ENCODE measurements at regions not wholly inside any gene's neighbourhood (a gene's known extent, or its start where the extent isn't known, plus 50 kb on each side); places are given as distances from the start of the nearest gene placed in this dataset.

- DNase-seq (ENCODE audit: low read depth in 4 of 4, low spot score in 3 of 4), result no peak
Observed at GRCh38 chr2:147482916-147483669, 361.7 kb upstream of the ACVR2A start.

GRCh38 chr2:147482111-147482895 is 362.5 kb upstream of the ACVR2A start:
- no peak for DNase-seq (ENCODE audit: low read depth in 4 of 4, low spot score in 3 of 4)

GRCh38 chr2:147479358-147479757 is 365.5 kb upstream of the ACVR2A start:
- no peak for DNase-seq (ENCODE audit: low read depth in 4 of 4, low spot score in 3 of 4)

- DNase-seq (ENCODE audit: low read depth in 4 of 4, low spot score in 3 of 4), result no peak
Observed at GRCh38 chr2:147473075-147473474, 371.8 kb upstream of the ACVR2A start.

GRCh38 chr2:147471126-147471525 is 373.7 kb upstream of the ACVR2A start:
- no peak for DNase-seq (ENCODE audit: low read depth in 4 of 4, low spot score in 3 of 4)

- DNase-seq (ENCODE audit: low read depth in 4 of 4, low spot score in 3 of 4), result no peak
Observed at GRCh38 chr2:147469471-147469870, 375.4 kb upstream of the ACVR2A start.

- DNase-seq (ENCODE audit: low read depth in 4 of 4, low spot score in 3 of 4), result no peak
Observed at GRCh38 chr2:147468963-147469362, 375.9 kb upstream of the ACVR2A start.

- no peak for DNase-seq (ENCODE audit: low read depth in 4 of 4, low spot score in 3 of 4)
Observed at GRCh38 chr2:147468349-147468748, 376.5 kb upstream of the ACVR2A start.

GRCh38 chr2:147467441-147467840 is 377.4 kb upstream of the ACVR2A start:
- DNase-seq (ENCODE audit: low read depth in 4 of 4, low spot score in 3 of 4), result no peak

GRCh38 chr2:147464737-147465357 is 380.0 kb upstream of the ACVR2A start:
- DNase-seq (ENCODE audit: low read depth in 4 of 4, low spot score in 3 of 4), result no peak

- DNase-seq (ENCODE audit: low read depth in 4 of 4, low spot score in 3 of 4), result peak in 2 of 4 donors; percentile 18 to 24
Observed at GRCh38 chr2:147463881-147464520, 380.8 kb upstream of the ACVR2A start.

GRCh38 chr2:147460155-147460554 is 384.7 kb upstream of the ACVR2A start:
- no peak for DNase-seq (ENCODE audit: low read depth in 4 of 4, low spot score in 3 of 4)

- DNase-seq (ENCODE audit: low read depth in 4 of 4, low spot score in 3 of 4), result no peak
Observed at GRCh38 chr2:147456779-147457178, 388.1 kb upstream of the ACVR2A start.

- DNase-seq (ENCODE audit: low read depth in 4 of 4, low spot score in 3 of 4), result no peak
Observed at GRCh38 chr2:147451902-147452515, 392.8 kb upstream of the ACVR2A start.

GRCh38 chr2:147450661-147451510 is 393.9 kb upstream of the ACVR2A start:
- no peak for DNase-seq (ENCODE audit: low read depth in 4 of 4, low spot score in 3 of 4)

GRCh38 chr2:147449323-147449991 is 395.4 kb upstream of the ACVR2A start:
- DNase-seq (ENCODE audit: low read depth in 4 of 4, low spot score in 3 of 4), result no peak

GRCh38 chr2:147442816-147443215 is 402.0 kb upstream of the ACVR2A start:
- DNase-seq (ENCODE audit: low read depth in 4 of 4, low spot score in 3 of 4), result no peak

GRCh38 chr2:147441182-147441581 is 403.6 kb upstream of the ACVR2A start:
- DNase-seq (ENCODE audit: low read depth in 4 of 4, low spot score in 3 of 4), result no peak

GRCh38 chr2:147440734-147441133 is 404.1 kb upstream of the ACVR2A start:
- DNase-seq (ENCODE audit: low read depth in 4 of 4, low spot score in 3 of 4), result no peak
